Upper lobe of right lung (tissue), 1 donor: ENCODE measurements at regions not wholly inside any gene's neighbourhood (a gene's known extent, or its start where the extent isn't known, plus 50 kb on each side); places are given as distances from the start of the nearest gene placed in this dataset.

Source experiments
- ATAC-seq: fragments of 200-7000 bp; cut with Tn5 transposase; one replicate; pipeline ENCODE4 v1.9.1; 2020; ENCODE audit warnings: mild to moderate bottlenecking, moderate library complexity
- DNase-seq: peaks from one replicate; pipeline ENCODE4 v3.0.0-alpha.2; 2020
- H3K27ac ChIP-seq: fragments of 200-600 bp; one replicate; pipeline ENCODE4 v1.8.0; 2022
- H3K27me3 ChIP-seq: fragments of 200-600 bp; one replicate; pipeline ENCODE4 v1.8.0; 2022; ENCODE audit warnings: mild to moderate bottlenecking
- H3K36me3 ChIP-seq: fragments of 200-600 bp; one replicate; pipeline ENCODE4 v1.8.0; 2022
- H3K4me1 ChIP-seq: fragments of 200-600 bp; one replicate; pipeline ENCODE4 v1.8.0; 2022
- H3K4me3 ChIP-seq: fragments of 200-600 bp; one replicate; pipeline ENCODE4 v1.8.0; 2022; ENCODE audit warnings: mild to moderate bottlenecking
- H3K9me3 ChIP-seq: fragments of 200-600 bp; one replicate; pipeline ENCODE4 v1.8.0; 2022
- CTCF ChIP-seq: fragments of 200-600 bp; IDR thresholded peaks from one replicate; pipeline ENCODE4 v1.8.0; 2022; ENCODE audit warnings: antibody characterized with exemption
- intact Hi-C: fragments of 100-400 bp; cut with DNase I; formaldehyde crosslinking; loops from one replicate; pipeline ENCODE4 v1.11.0; 2022
- donor health status: DM: no; HTN: yes; CAD: no; lungs with severe emphysema.

GRCh38 chr15:56832125-56832524 is 86.3 kb upstream of the TCF12 start:
- peaks cover 9% of the 10 kb centered on the region for H3K4me1 ChIP-seq
- TF ChIP-seq CTCF: no peak
- ATAC-seq (peak; percentile 35), DNase-seq (no peak)
- no peak overlapping the region for H3K27ac ChIP-seq
- H3K9me3 ChIP-seq: no peaks in the 10 kb centered on the region
- intact Hi-C loops: no loop called here
- no peak overlapping the region for H3K4me3 ChIP-seq
- H3K27me3 ChIP-seq: no peaks in the 10 kb centered on the region
- no peaks in the 10 kb centered on the region for H3K36me3 ChIP-seq

- intact Hi-C loops: no loop called here
- ATAC-seq: no peak
- H3K4me3 ChIP-seq: no peak overlapping the region
- peaks cover 9% of the 10 kb centered on the region for H3K4me1 ChIP-seq
- no peak overlapping the region for H3K27ac ChIP-seq
- no peak for TF ChIP-seq CTCF
- H3K9me3 ChIP-seq: no peaks in the 10 kb centered on the region
- no peak for DNase-seq
- H3K27me3 ChIP-seq: no peaks in the 10 kb centered on the region
- H3K36me3 ChIP-seq: no peaks in the 10 kb centered on the region
Observed at GRCh38 chr15:56831467-56832005, 86.9 kb upstream of the TCF12 start.

- no peaks in the 10 kb centered on the region for H3K9me3 ChIP-seq
- no peak for DNase-seq
- H3K4me3 ChIP-seq: no peak overlapping the region
- H3K4me1 ChIP-seq: peaks cover 4% of the 10 kb centered on the region
- no peak for TF ChIP-seq CTCF
- intact Hi-C loops: no loop called here
- no peaks in the 10 kb centered on the region for H3K27me3 ChIP-seq
- H3K36me3 ChIP-seq: no peaks in the 10 kb centered on the region
- peak; percentile 39 for ATAC-seq
- H3K27ac ChIP-seq: no peak overlapping the region
Observed at GRCh38 chr15:56824175-56824574, 90.9 kb upstream of the ZNF280D start.

GRCh38 chr15:56821721-56822425 is 88.6 kb upstream of the ZNF280D start:
- Histone ChIP-seq H3K9me3 (no peaks in the 10 kb centered on the region), H3K27me3 (no peaks in the 10 kb centered on the region), H3K27ac (no peak overlapping the region), H3K4me3 (no peak overlapping the region), H3K4me1 (peaks cover 4% of the 10 kb centered on the region), H3K36me3 (no peaks in the 10 kb centered on the region)
- ATAC-seq (peak; percentile 89), DNase-seq (no peak)
- intact Hi-C loops: no loop called here
- TF ChIP-seq CTCF: peak; percentile 66

- ATAC-seq: peak; percentile 44
- Histone ChIP-seq H3K27me3 (no peaks in the 10 kb centered on the region), H3K36me3 (no peaks in the 10 kb centered on the region), H3K4me3 (no peak overlapping the region), H3K9me3 (no peaks in the 10 kb centered on the region), H3K27ac (no peak overlapping the region), H3K4me1 (peaks cover 4% of the 10 kb centered on the region)
- no peak for DNase-seq
- TF ChIP-seq CTCF: no peak
- intact Hi-C loops: no loop called here
Observed at GRCh38 chr15:56820333-56820732, 87.0 kb upstream of the ZNF280D start.
